Ureter (tissue), 1 donor: ENCODE measurements at regions not wholly inside any gene's neighbourhood (a gene's known extent, or its start where the extent isn't known, plus 50 kb on each side); places are given as distances from the start of the nearest gene placed in this dataset.

Experiments used
- DNase-seq: peaks from one replicate; pipeline ENCODE4 v3.0.0-alpha.2; 2020; ENCODE audit warnings: low spot score
- donor health status: DM: yes; HTN: yes; CAD: no.

- DNase-seq = no peak
Observed at GRCh38 chr2:57497489-57498096, 549.0 kb upstream of the VRK2 start.

- DNase-seq = no peak
Observed at GRCh38 chr2:57504787-57505186, 541.8 kb upstream of the VRK2 start.

GRCh38 chr2:57509189-57509588 lies 537.4 kb upstream of the VRK2 start:
- DNase-seq = no peak

- DNase-seq = no peak
Observed at GRCh38 chr2:57510704-57511103, 535.9 kb upstream of the VRK2 start.

GRCh38 chr2:57515366-57515765 lies 531.2 kb upstream of the VRK2 start:
- DNase-seq = no peak

- DNase-seq = no peak
Observed at GRCh38 chr2:57516698-57517340, 529.8 kb upstream of the VRK2 start.

GRCh38 chr2:57523304-57523703 lies 523.3 kb upstream of the VRK2 start:
- no peak for DNase-seq

- DNase-seq = no peak
Observed at GRCh38 chr2:57527685-57528084, 518.9 kb upstream of the VRK2 start.

- no peak for DNase-seq
Observed at GRCh38 chr2:57528499-57528898, 518.1 kb upstream of the VRK2 start.

GRCh38 chr2:57534358-57534757 lies 512.2 kb upstream of the VRK2 start:
- no peak for DNase-seq

GRCh38 chr2:57536535-57537231 lies 509.9 kb upstream of the VRK2 start:
- DNase-seq = no peak

- no peak for DNase-seq
Observed at GRCh38 chr2:57539761-57540160, 506.8 kb upstream of the VRK2 start.

- no peak for DNase-seq
Observed at GRCh38 chr2:57542081-57542480, 504.5 kb upstream of the VRK2 start.

GRCh38 chr2:57543211-57543610 lies 503.4 kb upstream of the VRK2 start:
- DNase-seq = no peak

GRCh38 chr2:57544624-57545023 lies 502.0 kb upstream of the VRK2 start:
- DNase-seq = no peak

GRCh38 chr2:57546478-57546877 lies 500.1 kb upstream of the VRK2 start:
- no peak for DNase-seq

- no peak for DNase-seq
Observed at GRCh38 chr2:57549642-57550102, 496.9 kb upstream of the VRK2 start.

- DNase-seq = no peak
Observed at GRCh38 chr2:57550912-57551311, 495.7 kb upstream of the VRK2 start.

- no peak for DNase-seq
Observed at GRCh38 chr2:57552885-57553284, 493.7 kb upstream of the VRK2 start.

- no peak for DNase-seq
Observed at GRCh38 chr2:57554348-57554747, 492.3 kb upstream of the VRK2 start.

GRCh38 chr2:57558312-57558711 lies 488.3 kb upstream of the VRK2 start:
- DNase-seq = no peak

- DNase-seq = no peak
Observed at GRCh38 chr2:57562495-57562894, 484.1 kb upstream of the VRK2 start.

- DNase-seq = no peak
Observed at GRCh38 chr2:57563015-57563414, 483.6 kb upstream of the VRK2 start.
